DMS114 treated with DMSO at 0.1 percent for 48 hours (cell line): ENCODE measurements at regions not wholly inside any gene's neighbourhood (a gene's known extent, or its start where the extent isn't known, plus 50 kb on each side); places are given as distances from the start of the nearest gene placed in this dataset.
"Not testable (repeated sequence)": the region's sequence is repeated elsewhere in the genome, so short reads cannot be mapped to it uniquely, and the experiment has no call there.

ENCODE experiments used
- DNase-seq: peaks from one replicate; lab custom pipeline; 2025; ENCODE audit not compliant: unreplicated experiment; lab: John Stamatoyannopoulos, UW

DNA sequence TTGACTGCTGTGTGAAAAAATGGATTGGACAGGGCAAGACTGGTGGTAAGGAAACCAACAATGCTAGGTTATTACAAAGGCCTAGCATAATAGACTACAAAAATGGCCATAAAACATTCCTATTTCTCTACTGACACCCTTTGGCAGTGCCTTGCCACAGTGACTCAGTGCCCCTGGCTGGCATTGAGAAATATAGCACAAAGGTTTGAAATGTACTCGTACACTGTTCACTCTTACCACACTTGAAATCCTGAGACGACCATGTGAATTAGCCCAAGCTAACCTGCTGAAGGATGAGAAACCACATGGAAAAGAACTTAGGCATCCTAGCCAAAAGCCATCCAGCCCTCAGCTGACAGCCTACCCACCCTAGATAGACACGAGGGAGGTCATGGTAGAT, 149.8 kb upstream of the PALMD start:
- DNase-seq = no peak

DNA sequence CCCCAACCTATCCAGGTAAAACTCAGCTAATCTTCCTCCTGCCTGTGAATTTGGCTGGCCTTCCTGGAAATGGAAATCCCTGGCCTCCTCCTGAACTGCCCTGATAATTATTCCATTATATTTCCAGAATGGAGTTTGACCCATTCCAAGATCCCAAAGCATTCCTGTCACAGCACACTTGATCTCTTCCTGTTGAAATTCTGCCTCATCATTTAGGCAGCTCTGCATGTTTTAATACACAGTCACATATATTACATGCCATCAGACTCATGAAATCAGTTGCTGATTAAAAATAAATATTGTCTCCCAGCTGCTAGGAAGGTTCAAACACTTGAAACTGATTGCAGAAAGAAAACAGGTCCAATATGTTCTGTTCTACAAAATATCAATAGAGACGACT, 148.2 kb upstream of the PALMD start:
- DNase-seq = no peak

DNA sequence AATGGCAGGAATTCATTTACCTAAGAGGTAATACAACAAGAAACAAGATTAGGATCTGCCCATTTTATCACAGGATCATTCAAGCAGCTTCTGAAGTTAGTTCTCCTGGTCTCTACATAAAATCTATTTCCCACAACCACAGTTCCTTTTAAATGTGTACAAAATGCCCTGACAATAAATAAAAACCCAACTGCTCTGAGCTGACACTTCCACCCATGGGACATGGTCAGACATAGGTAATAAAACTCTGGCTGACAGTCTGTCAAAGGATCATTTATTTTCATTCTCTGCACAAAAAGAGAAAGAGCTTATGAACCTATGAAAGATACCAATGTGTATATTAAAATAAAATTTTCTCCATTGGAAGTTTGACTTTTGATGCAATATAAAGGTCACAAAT, 145.4 kb upstream of the PALMD start:
- no peak for DNase-seq

DNA sequence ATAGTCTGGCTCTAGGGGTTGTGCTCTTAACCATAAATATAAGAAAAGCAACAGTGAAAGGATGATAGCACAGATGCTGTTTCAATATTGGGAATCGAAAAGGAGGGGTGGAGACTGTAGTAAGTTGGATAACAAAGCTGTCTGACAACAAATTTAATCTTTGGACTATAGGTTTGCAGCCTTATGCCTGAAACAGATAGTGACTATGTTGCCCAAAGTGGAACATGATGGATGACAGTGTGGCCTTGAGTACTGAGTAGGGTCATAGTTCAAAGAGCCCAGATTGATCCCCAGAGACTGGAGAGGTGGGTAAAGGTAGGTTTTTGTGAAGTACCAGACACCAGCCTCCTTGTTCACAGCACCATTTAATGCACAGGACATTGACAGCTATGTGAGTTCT, 144.0 kb upstream of the PALMD start:
- no peak for DNase-seq

DNA sequence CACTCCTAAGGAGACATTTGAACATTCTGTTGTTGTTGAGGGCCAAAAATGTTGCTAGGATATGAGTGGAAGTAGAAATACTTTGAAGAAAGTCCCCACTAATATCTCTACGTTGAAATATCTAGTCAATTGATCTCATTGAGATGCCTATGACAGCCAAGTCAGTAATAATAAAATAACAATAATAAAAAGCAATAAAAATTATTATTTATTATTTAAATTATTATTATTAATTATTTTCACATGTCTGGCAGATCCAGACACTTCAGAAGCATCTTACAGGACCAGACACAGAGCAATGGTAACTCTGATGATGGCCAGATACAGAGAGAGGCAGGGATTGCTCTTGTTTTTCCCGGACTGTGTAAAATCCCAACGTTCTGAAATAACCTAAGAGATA, 143.5 kb upstream of the PALMD start:
- DNase-seq = no peak

DNA sequence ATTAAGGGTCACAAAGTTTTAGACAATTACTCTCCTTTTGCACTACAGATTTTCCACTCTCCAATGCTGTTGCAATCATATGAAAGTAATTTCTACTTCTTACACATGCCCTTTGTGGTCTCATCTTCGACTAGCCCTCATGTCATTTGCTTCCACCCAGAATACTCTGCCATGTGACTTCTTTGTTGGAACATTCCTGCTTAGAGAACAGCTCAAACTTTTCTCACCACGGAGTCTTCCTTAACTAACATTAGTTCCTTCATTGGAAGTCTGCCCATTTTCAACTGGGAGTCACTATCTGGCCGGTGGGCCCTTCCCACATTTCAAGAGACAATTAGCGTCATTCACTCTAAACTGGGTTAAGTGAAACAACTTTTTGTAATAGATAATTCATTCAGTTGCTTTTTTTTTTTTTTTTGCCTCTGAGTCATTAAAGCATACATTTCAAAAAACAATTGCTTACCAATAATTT, 142.6 kb upstream of the PALMD start:
- no peak for DNase-seq

DNA sequence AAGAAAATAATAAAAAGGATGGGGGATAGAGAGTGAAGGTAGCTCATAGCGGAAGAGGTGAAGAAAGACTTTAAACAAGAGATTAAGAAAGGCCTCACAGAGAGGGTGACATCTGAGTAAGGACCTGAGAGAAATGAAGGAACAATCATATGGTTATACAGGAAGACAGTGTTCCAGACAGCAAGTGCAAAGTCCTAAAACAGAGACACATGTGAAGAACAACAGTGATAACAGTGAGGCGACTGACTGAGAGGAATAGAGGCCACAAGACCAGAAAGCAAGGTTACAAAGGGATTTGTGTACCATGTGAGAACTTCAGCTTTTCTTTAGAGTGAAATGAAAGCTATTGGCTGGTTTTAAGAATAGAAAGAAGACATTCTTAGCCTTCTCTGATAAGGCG, 141.6 kb upstream of the PALMD start:
- DNase-seq = no peak

DNA sequence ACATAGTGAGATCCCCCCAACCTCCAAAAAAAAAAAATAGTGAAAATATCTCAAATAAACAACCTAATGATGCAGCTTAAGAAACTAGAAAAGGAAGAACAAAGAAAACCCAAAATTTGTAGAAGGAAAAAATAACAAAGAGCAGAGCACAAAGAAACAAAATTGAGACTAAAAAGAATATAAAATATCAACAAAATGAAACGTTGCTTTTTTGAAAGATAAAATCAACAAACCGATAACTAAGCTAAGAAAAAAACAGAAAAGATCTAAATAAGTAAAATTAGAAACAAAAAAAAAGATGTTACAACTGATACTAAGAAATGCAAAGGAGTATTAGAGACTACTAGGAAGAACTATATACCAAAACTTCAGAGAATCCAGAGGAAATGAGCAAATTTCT, 139.3 kb upstream of the PALMD start:
- no peak for DNase-seq

DNA sequence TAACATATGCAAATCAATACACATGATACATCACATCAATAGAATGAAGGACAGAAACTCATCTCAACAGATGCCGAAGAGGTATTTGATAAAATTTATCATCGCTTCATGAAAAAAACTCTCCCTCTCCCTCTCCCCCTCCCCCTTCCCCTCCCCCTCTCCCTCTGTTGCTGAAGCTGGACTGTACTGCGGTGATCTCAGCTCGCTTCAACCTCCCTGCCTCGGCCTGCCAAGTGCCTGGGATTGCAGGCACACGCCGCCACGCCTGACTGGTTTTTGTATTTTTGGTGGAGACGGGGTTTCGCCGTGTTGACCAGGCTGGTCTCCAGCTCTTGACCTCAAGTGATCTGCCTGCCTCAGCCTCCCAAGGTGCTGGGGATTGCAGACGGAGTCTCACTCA, 138.5 kb upstream of the PALMD start:
- not testable (repeated sequence) for DNase-seq

DNA sequence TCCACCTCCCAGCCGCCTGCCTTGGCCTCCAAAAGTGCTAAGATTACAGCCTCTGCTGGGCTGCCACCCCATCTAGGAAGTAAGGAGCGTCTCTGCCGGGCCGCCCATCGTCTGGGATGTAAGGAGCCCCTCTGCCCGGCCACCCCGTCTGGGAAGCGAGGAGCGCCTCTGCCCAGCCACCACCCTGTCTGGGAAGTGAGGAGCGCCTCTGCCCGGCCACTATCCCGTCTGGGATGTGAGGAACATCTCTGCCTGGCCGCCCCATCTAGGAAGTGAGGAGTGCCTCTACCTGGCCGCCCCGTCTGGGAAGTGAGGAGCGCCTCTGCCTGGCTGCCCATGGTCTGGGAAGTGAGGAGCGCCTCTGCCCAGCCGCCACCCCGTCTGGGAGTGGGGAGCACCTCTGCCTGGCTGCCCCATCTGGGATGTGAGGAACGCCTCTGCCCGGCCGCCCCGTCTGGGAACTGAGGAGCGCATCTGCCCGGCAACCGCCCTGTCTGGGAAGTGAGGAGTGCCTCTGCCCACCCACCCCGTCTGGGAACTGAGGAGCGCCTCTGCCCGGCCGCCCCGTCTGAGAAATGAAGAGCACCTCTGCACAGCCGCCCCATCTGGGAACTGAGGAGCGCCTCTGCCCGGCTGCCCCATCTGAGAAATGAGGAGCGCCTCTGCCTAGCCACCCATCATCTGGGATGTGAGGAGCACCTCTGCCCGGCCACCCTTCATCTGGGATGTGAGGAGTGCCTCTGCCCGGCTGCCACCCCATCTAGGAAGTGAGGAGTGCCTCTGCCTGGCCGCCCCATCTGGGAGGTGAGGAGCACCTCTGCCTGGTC, 137.8 kb upstream of the PALMD start:
- DNase-seq = no peak

DNA sequence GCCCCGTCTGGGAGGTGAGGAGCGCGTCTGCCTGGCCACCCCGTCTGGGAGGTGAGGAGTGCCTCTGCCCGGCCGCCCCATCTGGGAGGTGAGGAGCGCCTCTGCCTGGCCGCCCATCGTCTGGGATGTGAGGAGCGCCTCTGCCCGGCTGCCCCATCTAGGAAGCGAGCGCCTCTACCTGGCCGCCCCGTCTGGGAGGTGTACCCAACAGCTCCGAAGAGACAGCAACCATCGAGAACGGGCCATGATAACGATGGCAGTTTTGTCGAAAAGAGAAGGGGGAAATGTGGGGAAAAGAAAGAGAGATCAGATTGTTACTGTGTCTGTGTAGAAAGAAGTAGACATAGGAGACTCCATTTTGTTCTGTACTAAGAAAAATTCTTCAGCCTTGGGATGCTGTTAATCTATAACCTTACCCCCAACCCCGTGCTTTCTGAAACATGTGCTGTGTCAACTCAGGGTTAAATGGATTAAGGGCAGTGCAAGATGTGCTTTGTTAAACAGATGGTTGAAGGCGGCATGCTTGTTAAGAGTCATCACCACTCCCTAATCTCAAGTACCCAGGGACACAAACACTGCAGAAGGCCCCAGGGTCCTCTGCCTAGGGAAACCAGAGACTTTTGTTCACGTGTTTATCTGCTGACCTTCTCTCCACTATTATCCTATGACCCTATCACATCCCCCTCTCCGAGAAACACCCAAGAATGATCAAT, 137.0 kb upstream of the PALMD start:
- DNase-seq = not testable (repeated sequence)

DNA sequence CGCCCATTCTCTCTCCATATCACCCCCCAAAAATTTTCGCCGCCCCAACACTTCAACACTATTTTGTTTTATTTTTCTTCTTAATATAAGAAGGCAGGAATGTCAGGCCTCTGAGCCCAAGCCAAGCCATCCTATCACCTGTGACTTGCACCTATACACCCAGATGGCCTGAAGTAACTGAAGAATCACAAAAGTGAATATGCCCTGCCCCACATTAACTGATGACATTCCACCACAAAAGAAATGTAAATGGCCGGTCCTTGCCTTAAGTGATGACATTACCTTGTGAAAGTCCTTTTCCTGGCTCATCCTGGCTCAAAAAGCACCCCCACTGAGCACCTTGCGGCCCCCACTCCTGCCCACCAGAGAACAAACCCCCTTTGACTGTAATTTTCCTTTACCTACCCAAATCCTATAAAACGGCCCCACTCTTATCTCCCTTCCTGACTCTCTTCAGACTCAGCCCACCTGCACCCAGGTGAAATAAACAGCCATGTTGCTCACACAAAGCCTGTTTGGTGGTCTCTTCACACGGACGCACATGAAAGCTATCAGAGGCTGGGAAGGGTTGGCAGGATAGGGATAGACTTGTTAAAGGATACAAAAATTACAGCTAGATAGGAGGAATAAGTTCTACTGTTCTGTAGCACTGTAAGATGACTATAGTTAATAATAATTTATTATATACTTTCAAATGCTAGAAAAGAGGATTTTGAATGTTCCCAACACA, 130.9 kb upstream of the PALMD start:
- not testable (repeated sequence) for DNase-seq

DNA sequence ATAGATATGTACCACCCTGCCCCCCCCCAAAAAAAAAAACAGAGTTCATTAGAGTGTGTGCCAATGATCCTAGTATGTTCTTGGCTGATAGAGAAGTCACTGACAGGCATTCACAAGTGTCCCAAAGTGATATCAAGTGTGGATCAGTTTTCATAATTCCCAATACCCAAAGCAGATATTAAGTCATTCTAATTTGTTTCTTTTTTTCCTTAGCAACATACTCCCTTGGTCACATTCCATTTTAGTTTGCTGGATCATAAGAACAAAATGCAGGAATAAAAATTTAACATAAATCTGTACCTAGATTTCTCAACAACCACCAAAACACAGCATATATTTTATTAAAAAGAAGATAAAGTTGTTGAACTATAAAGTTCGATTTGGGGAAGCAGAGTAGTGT, 129.8 kb upstream of the PALMD start:
- DNase-seq = no peak

DNA sequence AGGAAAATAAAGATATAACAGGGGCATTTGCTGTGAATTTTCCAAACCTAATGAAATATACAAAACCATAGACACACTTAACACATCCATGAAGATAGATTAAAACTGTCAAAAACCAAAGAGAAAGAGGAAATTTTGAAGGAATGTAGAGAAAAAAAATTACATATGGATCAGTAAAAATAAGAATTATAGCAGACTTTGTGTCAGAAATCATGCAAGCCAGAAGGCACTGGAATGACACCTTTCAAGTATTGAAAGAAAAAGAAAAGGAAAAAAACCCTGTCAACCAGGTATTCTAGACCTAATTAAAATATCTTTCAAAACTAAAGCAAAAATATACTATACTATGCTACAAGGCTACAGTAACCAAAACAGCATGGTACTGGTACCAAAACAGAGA, 125.8 kb upstream of the PALMD start:
- DNase-seq = no peak

DNA sequence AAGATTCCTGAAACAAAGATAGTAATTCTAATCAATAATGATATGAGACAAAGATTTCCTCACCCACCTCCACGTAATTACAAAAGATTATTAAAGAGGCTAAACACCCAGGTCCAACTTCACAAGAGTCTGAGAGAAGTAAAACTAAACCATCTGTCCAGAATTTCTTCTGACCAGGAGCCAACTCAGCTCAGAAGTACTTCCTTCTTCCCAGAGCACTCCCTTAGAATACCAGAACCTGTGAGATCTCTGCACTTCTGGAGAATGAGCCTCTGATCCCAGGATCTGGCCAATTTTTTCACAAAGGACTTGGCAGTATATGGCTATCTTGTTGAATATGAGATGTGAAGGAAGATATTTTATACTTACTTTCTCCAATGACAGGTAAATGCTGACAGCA, 120.6 kb upstream of the PALMD start:
- DNase-seq = no peak

DNA sequence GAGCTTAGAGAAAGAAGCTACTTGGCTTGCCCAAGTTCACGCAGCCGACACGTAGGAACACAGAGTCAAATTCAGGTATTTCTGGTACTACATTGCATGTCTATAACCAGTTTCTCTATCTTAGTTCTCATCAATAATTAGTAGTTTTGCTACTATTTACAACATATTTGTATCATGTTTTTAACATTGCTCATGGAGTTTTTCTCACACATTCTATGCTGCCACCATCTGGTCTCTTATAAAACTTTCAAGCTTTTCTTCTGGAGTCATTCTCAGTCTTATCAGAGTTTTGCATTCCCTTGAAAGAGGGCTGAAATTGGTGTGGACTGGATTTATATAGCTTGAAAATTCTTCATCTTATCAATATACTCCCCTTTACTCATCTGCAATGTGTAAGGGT, 118.8 kb upstream of the PALMD start:
- DNase-seq = no peak

DNA sequence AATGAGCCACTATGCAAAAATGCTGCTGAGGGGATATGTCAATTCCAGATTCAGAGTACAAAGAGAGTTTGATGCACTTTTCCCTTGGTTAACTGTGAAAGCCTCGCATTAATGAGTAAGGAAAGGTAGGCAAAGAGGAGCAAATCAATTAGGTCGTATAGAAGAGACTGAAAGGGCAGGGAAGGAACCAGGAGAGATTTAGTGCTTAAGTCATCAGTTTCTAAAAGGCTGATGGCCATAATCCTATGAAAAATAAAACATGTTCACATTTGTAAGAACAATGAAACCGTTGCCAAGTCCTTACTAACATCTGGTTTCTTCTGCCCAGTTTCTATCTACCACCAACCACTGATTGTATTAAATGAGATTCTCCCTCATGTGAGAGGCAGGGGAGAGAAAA, 118.4 kb upstream of the PALMD start:
- no peak for DNase-seq

DNA sequence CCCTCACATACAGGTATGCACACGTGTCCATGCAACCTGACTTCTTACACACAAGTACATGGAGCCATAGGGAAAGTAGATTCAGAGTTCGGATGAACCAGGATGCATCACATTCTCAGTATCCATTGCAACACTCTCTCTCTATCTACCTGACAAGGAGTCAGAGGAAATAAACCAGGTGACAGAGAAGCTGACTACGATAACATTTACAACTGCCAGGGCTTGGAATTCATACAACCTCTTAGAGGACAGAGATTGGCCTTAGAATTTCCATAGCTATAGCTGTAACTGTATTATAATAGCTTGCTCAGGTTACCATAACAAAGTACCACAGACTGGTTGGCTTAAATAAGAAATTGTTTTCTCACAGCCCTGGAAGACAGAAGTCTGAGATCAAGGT, 116.9 kb upstream of the PALMD start:
- DNase-seq = no peak

DNA sequence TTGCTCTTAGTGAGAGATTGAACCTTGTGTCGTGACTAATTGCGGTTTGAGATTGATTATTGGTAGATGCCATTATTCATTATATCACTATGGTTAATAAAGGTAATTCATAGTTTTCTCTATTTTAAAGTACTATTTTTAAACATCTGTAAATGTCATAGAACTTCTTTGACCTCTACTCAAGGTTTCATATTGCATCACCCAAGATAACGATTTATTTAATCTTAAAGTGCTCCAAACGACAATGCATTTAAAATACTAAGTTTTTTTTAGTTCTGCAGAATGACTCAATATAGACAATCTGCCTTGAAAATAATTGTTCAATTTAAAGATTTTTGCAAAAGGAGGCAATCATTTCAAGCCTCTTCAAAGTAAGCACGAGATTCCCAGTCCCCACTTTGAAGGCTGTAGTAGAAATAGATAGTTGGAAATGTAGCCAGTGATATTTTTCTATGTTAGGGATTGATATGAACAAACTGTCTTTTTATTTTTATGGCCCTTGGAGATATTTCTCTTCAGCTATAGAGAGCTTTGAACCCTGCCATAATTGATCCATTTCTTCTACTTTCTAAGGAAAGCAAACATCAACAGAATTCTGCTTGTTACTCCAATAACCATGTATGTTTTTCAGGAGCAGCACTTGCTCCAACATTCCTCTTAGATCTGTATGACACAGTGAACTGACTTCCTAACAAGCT, 114.2 kb upstream of the PALMD start:
- DNase-seq = no peak

DNA sequence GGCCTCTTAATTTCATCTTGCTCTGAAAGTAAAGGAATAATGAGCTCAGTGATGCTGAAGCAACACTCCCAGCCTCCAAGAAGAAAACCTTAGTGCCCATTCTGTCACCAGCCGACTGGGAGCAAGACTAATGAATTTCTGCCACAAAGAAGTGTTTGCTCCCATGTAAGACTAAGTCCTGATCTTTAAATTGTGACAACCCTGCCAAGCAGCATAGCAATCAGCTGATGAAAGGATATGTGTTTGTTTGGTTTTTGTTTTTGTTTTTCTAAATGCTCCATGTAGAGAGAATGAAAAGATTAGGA, 113.7 kb upstream of the PALMD start:
- DNase-seq = no peak

DNA sequence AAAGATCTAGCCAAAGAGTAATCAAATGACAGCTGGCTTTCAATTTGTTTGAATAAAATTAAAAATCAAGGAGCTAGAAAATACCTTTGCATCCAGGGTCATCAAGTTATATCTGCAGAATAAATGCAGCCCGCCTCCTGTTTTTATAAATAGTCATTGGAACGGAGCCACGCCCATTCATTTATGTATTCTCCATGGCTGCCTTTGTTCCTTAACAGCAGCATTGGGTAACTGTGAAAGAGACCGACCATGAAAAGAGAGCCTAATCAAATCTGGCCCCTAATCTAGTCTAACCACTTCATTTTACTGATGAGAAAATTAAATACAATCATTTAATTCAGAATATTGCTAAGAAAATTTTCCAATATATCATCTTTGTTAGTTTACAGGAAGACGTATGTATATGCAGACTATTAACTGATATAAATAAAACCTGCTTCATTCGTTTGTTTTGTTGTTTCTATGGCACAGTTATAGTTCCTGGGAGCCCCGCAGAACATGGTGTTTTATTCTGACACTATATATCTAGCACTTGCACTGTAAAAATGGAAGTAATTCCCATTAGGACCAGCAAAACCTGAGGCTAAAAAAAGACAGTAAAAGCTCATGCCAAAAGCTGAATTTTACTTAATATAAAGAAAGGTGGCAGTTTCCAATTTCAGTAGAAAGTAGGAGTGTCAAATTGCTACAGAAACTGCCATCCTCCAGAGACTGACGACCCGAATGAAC, 111.8 kb upstream of the PALMD start:
- DNase-seq = no peak
